ENCODE measurements at regions not wholly inside any gene's neighbourhood (a gene's known extent, or its start where the extent isn't known, plus 50 kb on each side); places are given as distances from the start of the nearest gene placed in this dataset.

DNA sequence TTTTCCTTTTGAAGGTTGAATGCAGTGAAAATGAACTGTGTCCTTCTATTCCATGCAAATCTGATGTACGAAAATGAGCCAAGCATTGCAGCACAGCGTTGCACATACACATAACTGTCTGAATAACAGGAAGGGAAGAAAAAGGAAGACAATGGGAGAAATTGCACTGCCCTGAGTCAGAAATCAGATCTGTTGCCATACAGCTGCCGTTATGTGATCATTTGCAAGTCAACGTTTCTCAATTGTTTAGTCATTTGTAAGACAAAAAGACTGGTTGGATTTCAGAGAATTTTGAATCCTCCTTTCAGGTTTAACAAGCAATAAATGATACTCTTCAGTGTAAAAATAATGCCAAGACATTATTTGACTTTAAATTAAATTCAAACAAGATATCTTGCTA lies 284.1 kb downstream of the DSEL start:
- DNase-seq (ENCODE audit: low read depth), result no peak

DNA sequence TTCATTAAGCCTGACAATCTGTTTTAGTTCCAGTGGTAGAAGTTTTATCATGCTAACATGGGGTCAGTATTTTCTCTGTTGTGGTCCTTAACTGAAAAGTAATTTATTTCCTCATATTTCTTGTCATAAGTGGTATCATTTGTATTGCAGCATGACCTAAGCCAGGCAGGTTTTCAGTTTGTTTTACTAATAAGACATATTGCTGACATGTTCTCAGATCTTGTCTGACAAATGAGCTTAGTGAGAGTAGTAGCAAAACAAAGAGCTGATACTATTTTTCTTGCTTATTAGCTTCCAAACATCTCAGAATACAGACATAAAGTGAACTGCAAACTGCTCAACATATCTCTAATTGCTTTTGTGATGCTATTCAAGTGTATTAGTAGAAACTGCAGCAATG lies 293.6 kb downstream of the DSEL start:
- DNase-seq (ENCODE audit: low read depth), result no peak

DNA sequence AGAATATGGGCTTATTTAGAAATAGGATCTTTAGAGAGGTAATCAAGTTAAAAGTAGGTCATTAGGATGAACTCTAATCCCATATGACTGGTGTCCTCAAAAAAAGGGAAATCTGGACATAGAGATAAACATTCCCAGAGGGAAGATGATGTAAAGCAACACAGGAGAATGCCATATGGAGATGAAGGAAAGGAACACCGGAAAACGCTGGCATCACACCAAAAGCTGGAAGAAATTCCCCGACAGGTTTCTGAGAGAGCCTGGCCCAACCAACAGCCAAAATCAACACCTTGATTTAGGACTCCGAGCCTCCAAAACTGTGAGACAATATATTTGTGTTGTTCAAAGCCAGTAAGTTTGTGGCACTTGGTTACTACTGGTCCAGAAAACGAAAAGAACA lies 296.7 kb downstream of the DSEL start:
- DNase-seq (ENCODE audit: low read depth), result no peak

DNA sequence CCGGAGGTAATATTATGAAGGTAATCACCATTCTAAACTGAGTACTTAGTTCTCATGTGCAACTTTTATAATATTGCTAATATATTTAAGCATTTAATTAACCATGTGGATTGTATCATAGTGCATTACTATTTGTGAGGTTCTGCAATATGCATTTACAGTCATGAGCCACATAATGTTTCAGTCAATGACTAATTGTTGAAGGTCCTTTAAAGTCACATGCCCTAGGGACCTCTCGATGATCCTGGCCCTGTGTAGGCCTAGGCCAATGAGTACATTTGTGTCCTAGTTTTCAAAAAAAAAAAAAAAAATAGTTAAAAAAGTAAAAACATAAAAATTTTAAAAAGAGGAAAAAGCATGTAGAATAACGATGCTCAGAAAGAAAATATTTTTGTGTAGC lies 298.0 kb downstream of the DSEL start:
- no peak for DNase-seq (ENCODE audit: low read depth)

DNA sequence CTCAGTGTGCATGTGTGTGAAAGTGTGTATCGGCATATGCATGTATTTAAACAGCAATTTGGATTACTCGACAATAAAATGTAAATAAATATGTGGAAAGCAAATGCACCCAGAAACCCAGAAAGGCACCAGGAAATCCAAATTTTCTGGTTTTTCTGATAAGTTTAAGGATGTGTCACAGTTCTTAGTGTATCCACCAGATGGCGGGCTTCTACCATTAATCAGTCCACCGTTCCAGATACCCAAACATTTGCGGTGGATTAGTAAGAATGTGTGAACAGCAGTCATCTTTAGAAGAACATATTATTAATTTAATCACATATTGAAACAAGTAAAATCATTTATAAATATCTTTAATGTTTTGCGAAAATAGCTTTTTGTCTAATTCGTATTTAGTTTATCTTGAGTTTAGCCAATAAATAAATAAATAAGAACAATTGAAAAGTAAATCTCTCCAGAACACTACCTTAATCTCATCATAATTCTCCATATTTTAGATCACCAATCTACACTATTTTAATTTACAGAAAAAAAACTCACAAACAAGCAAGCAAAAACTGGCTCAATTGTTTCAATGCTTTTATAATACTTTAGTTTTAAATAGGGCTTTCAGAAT lies 298.9 kb downstream of the DSEL start:
- no peak for DNase-seq (ENCODE audit: low read depth)

DNA sequence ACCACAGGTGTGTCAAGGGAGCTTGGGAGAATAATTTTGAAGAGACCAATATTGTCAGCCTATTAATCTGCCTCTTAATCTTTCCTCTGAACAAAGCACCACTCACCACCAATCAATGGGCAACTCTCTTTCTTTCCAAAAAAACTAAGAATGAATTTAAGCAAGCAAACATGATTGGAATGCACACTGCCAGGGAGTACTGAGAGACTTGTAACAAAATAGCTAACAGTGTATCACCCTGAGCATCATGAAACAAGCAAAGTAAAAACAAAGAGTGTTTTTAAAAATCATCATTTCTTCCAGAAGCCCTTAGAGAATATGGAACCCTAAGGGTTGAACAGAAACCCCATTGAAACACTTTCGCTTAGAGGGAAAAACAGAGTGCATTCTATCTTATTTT lies 299.7 kb downstream of the DSEL start:
- no peak for DNase-seq (ENCODE audit: low read depth)

DNA sequence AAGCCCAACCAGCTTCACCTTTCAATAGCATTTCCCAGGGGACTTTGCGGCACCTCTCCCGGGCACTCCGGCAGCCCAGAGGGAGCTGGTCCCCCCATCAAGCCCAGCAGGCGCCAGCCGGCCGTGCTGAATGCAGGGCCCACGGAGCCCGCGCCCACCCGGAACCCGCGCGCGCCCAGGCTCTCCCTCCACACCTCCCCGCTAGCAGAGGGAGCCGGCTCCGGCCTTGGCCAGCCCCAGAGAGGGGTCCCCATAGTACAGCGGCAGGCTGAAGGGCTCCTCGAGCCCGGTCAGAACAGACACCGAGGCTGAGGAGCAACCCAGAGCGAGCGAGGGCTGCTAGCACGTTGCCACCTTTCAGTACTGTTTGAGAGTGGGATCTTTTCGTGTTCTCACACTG lies 300.8 kb downstream of the DSEL start:
- no peak for DNase-seq (ENCODE audit: low read depth)

DNA sequence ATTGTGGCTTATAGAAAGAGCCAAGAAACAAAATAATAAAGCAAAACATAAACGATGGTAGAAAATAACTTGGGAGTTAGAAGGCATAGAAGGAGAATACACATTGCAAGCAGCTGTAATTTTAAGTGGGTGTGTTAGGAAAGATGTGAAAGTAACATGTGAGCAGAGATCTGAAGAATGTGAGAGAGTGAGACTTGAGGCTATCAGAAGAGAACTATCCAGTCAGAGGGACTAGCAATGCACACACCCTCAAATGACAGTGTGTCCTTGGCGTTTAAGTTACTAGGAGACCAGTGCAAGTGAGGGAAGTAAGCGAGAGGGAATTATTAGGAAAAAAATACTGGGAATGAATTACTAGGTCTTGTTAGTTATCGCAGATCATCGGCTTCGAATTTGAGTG lies 304.9 kb downstream of the DSEL start:
- DNase-seq (ENCODE audit: low read depth), result no peak

DNA sequence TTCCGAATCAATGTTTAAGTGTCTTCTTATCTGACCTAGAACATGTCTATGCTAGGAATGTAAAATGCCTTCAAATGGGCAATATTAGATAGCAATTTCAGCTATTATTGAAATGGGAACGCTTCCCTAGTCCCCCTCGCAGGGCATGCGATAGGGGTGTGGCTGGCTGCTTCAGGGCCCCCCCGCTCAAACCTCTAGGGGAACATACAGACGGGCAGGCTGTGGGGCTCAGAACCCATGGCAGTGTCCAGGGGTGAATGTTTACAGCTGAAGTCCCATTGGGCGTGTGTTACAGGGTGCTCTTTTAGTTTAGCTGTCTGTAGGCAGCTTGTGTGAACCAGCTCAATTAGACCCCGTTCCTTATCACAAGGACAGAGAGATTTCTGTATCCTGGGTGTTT lies 315.9 kb downstream of the DSEL start:
- DNase-seq (ENCODE audit: low read depth), result no peak

DNA sequence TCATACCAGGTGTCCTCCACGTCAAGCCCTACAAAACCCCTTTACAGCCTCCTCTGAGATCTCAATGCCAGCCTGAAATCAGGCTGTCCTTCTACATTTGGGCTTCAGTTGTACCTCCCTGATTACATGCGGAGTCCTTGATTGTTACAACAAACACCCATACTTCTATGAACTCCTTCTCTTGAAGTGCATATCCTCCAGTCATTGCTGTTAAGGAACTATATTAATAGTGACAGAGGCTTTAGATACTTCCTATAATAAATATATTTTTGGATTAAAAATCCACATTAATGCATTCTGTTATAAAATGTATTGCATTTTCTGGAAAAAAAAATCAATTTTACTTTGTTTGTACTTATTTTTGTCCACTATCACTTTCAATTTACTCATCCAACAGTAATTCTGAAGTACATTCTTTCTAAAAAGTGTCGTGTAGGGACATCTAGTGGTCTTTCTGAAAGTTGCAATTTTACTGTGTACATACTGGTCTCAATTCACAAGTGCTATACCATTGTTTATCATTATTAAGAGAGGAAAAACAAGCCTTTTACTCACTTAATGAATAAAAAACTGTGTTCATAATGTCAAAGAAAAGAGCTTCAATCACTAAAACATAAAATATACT lies 316.4 kb downstream of the DSEL start:
- DNase-seq (ENCODE audit: low read depth), result no peak

DNA sequence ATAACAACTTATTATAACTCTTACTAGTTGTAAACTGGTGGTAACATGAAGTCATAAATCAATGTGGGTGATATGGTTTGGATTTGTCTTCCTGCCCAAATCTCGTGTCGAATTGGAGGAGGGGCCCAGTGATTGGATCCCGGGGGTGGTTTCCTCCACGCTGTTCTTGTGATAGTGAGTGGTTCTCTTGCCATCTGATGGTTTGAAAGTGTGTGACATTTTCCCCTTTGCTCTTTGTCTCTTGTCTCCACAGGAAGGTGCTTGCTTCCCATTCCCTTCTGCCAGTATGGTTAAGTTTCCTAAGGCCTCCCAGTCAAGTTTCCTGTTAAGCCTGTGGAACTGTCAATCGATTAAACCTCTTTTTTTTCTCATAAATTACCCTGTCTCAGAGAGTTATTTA lies 321.6 kb downstream of the DSEL start:
- DNase-seq (ENCODE audit: low read depth), result no peak

DNA sequence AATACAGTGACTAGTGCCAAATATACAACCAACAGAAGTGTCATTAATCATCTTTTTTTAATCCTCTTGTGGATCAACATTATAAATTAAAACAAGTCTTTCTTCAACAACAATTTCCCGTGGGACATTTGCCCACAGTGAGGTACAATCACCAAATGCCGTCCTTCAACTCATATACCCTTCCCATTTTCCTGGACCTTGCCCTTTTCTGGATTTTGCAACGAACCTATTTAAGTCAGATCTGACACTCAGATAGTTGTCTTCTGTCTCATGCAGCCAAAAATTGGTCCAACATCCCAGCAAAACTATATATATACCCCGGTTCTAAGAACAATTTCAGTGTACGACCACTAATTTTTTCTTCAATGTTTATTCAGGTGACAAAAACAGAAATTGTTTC lies 324.0 kb downstream of the DSEL start:
- no peak for DNase-seq (ENCODE audit: low read depth)

DNA sequence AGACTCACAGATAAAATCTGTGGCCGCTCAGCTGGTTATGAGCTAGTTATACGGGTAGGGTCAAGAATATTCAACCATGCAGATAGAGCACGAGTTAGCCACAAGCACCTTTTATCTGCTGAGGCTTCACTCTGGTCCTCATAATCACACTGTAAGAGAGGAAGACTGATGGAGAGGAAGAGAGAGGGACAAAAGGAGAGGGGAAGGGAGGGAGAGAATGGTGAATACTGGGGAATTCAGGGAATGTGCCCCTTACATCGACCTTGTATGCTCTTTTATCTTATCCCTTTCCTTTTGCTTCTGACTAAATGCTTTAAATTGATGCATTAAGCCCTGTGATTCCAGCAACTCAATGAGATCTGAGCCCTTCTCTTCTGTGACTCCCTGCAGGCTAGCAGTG lies 333.1 kb downstream of the DSEL start:
- DNase-seq (ENCODE audit: low read depth), result no peak

DNA sequence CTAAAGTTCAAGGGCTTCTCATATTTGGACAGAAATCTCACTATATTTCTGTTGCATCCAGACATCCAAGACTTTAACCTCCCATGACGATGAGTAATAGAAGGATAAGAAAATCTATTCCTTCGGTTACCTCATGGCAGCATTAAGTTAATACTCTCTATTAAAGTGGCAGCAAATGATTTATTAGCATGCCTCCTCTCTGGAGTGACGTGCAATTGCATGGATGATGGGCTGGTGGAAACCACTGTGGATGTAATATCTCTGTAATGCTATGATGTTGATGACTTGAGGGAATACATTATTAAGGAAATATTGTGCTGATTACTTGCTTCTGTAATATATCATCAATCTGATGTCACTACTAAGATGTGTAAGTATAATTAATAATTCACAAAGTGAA lies 336.8 kb downstream of the DSEL start:
- no peak for DNase-seq (ENCODE audit: low read depth)

DNA sequence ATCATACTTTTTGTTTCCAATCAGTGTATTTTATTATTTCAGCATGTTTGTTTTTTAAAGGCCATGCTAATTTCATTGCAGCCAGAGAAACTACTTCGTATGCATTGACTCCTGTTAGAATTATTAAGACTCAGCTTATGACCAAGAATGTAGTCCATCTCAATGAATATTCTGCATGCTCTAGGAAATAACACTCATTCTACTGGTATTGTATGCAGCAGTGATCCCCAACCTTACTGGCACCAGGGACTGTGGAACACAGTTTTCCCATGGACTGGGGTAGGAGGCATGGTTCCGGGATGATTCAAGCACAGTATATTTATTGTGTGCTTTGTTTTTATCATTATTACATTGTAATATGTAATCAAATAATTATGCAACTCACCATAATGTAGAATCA lies 356.9 kb downstream of the DSEL start:
- DNase-seq (ENCODE audit: low read depth), result no peak

DNA sequence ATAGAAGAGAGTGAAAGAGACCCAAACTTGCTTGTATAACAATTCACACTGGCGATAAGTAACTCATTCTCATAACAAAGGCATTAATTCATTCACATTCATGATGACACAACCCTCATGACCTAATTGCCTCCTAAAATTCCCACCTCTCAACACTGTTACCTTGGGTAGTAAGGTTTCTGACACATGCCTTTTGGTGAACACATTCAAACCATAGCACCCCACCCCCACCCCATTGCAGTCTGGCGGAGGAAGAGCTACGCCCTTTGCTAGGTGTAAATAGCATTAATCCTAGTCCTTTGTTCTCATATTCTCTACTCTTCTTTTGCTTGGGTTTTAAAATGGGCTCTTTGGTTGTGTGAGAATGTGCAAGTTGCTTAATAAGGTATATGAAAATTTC lies 361.5 kb downstream of the DSEL start:
- DNase-seq (ENCODE audit: low read depth), result no peak

DNA sequence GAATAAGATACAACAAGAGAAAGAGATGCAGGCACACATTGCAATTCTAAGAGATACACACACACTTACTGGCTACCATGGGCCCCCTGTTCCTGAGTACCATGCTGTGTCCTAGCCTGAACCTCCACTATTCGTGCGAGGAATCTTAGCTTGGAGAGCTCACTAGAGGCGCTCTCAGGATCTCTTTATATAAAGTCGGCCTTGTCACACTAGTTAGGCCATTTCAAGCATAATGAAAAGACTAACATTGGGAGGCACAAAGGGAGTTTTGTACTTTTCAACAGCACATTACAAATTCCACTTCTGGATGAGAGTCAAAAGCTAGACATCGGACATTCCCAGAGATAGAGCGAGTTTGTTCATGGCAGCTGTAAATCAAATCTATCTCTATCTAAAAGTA lies 365.2 kb downstream of the DSEL start:
- DNase-seq (ENCODE audit: low read depth), result no peak

DNA sequence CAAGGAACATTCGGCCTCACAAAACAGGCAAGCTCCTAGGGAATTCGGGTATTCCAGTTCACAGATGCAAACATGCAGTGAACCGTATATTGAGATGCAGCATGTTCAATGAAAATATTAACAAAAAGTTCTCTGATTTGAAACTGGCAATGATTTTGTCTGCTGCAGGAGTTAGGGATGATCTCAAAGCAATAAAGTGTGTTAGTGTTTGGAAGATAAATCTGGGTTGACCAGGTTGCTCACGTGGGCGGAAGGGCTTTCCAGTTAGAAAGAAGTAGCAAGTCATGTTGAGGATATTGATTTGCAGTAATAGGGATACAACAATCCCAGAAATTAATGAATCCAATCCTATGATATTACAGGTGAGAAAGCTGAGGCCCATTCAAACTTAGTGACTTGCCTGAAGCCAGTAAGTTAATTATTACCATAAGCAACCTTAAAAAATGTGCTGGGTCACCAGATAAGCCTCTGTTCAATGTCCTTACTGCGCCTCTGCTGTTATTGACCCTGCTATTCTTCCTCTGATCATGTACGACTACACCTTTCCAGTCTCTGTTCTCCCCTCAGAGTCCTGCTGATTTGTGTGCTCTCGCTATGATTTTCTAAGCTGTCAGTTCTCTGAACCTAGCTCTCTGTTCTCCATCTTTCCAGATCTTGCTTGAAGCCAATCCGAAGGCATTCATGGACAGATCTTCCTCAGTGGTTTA lies 370.8 kb downstream of the DSEL start:
- DNase-seq (ENCODE audit: low read depth), result no peak

DNA sequence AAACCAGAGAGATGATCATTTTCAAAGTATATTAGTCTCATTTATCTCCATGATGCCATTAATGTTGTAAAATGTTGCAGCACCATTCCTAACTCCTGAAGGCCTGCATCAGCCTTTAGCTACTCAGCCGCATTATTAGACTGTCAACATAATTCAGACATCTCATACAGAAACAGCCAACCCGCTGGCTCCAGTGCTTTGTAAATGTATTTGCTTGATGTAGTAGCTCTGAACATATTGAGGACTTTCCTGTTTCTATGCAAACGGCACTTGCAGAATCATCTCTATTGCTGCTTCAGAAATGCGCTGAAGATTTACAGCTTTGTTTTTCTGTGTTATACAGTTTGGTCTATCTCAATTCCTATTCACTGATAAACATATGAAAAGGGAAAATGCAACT lies 372.2 kb downstream of the DSEL start:
- DNase-seq (ENCODE audit: low read depth), result no peak

DNA sequence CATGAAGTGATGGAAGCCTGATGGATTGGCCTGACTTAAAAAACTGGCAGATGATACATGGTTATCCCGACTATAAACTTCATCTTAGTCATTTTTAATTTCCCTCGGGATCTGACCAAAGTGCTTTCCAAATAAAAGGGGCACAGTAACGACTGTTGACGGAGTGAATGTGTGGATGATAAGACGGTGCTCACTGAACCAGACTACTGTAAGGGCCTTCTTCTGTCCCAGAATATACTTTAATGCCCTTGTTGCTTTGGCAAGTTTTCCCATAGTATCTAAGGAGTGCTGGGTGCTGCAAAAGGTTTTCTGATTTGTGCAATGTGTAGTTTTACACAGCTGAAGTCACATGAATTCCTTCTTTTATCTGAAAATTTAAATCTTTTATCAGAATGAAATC lies 373.5 kb downstream of the DSEL start:
- DNase-seq (ENCODE audit: low read depth), result no peak

DNA sequence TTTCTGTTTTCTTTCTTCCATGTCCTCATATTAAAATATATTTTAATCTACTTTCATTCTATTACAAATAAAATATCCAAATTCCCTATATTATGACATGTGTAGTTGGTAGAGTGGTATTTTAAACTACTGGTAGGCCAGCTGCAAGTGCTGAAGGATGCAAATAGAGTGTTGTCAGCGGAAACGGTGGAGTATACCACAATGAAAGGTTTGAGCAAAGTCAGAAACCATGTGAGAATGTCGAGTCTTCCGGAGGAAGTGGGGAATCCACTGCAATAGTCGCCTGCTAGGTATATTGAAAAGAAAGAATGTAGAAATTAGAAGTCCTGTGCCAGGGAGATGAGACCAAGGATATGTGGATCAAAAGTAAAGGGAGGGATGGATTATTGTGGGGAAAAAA lies 373.9 kb downstream of the DSEL start:
- DNase-seq (ENCODE audit: low read depth), result no peak

DNA sequence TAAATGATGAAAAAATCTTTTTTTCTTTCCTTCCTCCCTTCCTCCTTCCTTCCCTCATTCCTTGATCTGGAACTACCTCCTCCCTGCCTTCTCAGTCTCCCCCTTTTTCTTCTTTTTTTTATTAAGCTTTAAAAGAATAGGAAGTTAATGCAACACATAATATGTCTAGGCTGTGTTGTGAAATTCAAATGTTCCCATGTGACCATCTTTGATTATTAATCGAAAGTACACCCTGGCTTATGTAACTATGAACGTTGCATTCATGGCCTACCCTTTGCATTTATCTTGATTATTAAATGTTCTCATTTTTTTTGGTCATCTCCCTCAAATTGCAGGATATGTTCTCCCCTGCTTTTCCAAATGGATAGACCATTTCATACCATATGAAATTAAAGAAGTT lies 376.0 kb downstream of the DSEL start:
- no peak for DNase-seq (ENCODE audit: low read depth)

DNA sequence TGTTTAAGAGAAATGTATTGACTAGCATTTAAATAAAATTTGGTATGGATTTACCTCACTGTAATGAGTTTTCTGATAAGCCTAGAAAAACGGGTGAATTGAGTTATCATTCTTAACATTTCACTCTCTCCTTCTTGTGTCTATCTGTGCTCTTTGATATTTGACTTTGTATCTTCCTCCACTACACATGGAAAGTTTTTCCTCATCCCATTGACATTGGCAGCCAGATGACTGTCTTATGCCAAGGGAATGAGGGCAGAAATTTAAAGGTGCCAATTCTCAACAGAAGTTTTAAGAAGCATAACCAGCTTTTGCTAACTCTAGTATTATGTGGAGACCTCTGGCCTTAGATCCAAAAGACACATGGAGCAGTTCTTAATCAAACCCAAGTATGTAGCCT lies 376.6 kb downstream of the DSEL start:
- DNase-seq (ENCODE audit: low read depth), result no peak

DNA sequence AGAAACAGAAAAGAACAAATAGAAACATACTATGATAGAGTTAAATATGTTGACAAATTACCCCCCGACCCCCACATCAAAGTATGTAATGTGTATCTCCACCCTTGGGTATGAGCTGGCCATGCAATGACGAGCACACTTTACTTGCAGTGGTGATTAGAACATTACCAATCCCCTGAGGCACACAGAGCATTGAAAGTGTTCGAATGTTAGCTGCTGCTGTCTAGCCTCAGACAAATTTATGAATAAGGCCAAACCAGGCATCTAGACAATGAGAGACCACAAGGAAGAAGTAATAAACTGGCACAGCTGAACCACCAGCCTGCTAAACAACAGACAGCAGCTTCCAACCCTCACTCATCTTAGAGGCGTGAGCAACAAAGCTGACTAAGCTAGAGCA lies 380.5 kb downstream of the DSEL start:
- no peak for DNase-seq (ENCODE audit: low read depth)

Data from stimulated activated CD8-positive, alpha-beta memory T cell treated with anti-CD3 and anti-CD28 coated beads, Interleukin-7, amount 100 ng/mL, for 24 hours (primary cell).